ENCODE measurements at regions not wholly inside any gene's neighbourhood (a gene's known extent, or its start where the extent isn't known, plus 50 kb on each side); places are given as distances from the start of the nearest gene placed in this dataset.

- TF ChIP-seq, protein P1, sequence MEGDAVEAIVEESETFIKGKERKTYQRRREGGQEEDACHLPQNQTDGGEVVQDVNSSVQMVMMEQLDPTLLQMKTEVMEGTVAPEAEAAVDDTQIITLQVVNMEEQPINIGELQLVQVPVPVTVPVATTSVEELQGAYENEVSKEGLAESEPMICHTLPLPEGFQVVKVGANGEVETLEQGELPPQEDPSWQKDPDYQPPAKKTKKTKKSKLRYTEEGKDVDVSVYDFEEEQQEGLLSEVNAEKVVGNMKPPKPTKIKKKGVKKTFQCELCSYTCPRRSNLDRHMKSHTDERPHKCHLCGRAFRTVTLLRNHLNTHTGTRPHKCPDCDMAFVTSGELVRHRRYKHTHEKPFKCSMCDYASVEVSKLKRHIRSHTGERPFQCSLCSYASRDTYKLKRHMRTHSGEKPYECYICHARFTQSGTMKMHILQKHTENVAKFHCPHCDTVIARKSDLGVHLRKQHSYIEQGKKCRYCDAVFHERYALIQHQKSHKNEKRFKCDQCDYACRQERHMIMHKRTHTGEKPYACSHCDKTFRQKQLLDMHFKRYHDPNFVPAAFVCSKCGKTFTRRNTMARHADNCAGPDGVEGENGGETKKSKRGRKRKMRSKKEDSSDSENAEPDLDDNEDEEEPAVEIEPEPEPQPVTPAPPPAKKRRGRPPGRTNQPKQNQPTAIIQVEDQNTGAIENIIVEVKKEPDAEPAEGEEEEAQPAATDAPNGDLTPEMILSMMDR (IDR thresholded peaks at IDR 0.05) = no peak
- TF ChIP-seq SIN3A (IDR thresholded peaks at IDR 0.05; ENCODE audit: borderline replicate concordance, insufficient read depth, low read depth, low read length) = no peak
- TF ChIP-seq POLR2AphosphoS5 (IDR thresholded peaks at IDR 0.05; ENCODE audit: low read depth, low read length) = no peak
- TF ChIP-seq, protein P2, sequence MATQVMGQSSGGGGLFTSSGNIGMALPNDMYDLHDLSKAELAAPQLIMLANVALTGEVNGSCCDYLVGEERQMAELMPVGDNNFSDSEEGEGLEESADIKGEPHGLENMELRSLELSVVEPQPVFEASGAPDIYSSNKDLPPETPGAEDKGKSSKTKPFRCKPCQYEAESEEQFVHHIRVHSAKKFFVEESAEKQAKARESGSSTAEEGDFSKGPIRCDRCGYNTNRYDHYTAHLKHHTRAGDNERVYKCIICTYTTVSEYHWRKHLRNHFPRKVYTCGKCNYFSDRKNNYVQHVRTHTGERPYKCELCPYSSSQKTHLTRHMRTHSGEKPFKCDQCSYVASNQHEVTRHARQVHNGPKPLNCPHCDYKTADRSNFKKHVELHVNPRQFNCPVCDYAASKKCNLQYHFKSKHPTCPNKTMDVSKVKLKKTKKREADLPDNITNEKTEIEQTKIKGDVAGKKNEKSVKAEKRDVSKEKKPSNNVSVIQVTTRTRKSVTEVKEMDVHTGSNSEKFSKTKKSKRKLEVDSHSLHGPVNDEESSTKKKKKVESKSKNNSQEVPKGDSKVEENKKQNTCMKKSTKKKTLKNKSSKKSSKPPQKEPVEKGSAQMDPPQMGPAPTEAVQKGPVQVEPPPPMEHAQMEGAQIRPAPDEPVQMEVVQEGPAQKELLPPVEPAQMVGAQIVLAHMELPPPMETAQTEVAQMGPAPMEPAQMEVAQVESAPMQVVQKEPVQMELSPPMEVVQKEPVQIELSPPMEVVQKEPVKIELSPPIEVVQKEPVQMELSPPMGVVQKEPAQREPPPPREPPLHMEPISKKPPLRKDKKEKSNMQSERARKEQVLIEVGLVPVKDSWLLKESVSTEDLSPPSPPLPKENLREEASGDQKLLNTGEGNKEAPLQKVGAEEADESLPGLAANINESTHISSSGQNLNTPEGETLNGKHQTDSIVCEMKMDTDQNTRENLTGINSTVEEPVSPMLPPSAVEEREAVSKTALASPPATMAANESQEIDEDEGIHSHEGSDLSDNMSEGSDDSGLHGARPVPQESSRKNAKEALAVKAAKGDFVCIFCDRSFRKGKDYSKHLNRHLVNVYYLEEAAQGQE (IDR thresholded peaks at IDR 0.05; ENCODE audit: insufficient read depth in 1 of 2, low read depth in 2 of 2, low read length in 1 of 2) = no peak
- no peak for TF ChIP-seq TCF7L2 (IDR thresholded peaks at IDR 0.05; ENCODE audit: low read depth, low read length)
Observed at GRCh38 chr9:3704890-3705289, 179.1 kb upstream of the RFX3 start.
